ENCODE measurements at regions not wholly inside any gene's neighbourhood (a gene's known extent, or its start where the extent isn't known, plus 50 kb on each side); places are given as distances from the start of the nearest gene placed in this dataset.

DNA sequence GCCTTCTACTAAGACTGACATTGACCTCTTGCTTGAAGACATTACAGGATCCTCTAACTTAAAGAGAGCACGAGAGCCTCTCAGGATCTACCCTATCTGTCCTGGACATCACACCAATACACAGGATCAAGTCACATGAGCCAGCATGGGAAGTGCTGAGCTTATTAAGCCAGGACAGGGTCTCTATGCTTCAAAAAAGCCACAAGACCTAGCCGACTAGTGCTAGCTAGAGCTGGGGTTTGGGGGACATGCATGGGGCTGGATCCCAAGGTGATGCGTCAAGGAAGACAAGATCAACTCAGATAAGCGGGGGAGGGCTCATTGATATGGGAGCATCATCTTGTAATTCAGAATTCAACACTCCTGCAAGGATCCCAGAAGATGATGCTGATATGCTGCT is 167.2 kb upstream of the TAB2 start:
- DNase-seq (ENCODE audit: low spot score) = no peak

DNA sequence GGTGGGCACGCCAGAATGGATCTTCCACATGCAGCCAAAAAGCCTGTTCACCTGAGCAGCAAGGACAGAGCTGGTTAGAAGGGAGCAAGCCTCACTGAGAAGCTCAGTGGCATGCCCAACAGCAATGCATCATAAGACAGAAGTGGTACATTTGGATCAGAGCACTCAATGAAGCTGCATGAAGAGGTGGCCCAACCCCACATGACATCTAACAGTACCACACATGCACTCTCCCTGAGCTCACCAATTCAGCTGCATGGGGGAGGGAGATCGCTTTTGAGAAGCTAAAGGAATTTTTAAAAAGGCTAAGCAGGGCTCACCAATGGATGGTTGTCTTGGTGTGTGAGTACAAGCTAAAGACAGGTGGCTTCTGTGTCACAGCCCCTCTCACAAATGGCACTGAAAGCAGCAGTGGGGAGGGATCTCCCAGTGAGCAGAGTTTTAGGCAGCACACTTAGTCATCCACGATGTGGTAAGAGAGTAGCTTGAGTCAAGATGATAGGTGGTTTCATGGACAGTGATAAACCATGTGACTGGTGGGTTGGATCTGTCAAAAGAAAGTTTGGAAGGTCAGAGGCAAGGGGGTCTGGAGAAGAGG is 166.6 kb upstream of the TAB2 start:
- DNase-seq (ENCODE audit: low spot score) = no peak

DNA sequence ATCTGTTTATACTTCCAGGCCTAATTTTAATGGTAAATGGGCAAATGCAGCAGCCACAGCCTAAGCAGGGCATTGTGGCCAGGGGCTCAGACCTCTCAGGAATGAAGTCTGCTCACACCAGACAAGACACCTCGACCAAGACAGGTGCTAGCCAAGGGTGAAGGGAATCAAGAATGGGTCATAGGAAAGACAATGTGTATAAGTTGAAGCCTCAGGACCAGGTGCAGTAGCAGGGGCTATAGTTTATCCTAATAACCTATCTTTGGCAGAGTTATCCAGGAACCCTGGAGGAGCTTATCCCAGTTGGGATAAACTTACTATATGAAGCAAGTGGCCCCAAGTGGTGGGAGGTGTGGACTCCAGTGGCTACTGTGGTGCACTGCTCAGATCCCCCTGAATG is 165.0 kb upstream of the TAB2 start:
- DNase-seq (ENCODE audit: low spot score) = no peak

DNA sequence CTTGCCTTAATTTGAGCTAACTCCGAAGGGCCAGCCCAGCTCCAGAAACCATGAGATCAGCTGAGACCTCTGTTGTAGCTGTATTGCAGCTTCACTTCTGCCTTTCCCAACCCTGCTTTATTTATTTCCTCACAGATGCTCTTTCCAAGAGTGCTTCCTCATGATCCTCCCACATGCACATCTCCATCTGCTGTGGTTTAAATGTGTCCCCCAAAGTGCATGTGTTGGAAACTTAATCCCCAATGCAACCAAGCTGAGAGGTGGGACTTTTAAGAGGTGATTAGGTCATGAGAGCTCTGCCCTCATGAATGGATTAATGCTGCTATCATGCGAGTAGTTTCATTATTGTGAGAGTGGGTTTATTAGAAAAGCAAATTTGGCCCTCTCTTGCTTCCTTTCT is 164.4 kb upstream of the TAB2 start:
- no peak for DNase-seq (ENCODE audit: low spot score)

DNA sequence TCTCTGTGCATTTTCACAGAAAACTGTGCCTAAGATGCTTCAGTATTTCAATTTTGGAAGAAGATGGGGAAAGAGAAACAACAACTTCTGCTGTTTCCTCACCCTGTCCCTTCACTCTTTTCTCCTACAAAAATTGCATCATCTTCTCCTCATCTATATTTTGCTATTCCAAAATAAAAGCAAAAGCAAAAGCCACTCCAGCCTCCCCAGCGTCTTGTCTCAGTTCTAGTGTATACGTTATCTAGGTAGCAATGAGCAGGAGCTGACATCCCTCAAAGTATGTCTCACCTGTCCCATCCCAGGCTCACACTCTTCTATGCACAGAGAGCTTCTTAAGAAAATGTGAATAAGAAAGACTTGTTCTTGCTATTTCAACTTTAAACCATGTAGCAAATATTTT is 163.8 kb upstream of the TAB2 start:
- no peak for DNase-seq (ENCODE audit: low spot score)

DNA sequence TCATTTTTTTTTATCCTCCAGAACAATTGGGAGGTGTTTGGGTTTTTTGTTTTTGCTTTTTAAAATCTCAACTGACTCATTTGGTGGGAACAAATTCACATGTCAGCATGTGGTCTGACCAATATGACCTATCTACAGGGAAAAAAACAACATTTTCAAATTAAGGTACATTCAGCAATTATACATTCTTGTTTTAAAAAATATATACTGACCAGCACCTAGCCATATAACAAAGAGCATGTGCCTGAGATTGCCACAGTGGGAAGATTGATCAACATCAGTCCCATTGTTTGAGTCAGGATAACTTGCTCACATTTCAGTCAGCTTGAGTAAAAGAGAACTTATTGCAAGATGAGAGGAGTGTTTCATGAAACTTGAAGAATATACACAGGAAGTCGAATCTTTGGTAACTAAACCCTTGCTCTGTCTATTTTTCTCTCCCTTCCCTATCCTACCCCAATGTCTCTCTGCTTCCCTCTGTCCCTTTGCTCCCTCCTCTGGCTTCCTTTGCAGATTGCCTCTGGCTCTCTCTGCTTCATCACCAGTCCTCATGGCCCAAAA is 163.2 kb upstream of the TAB2 start:
- DNase-seq (ENCODE audit: low spot score) = no peak

DNA sequence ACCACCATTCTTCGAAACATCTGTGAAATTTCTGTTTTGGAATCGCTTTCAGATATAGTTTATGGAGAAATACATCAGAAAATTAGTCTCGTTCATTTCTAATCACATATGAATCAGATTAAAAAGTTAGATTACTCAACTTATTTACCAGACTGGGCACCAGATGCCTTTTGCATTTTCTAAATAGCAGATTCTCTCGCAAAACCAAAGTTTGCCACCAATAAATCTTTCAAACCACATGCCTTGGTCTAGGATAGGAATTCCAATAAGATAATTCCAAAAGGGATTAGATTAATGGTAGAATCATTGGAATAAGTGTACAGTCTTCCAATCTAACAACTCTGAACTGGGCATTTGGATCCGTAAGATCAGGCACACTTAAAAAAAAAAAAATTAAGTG is 160.4 kb upstream of the TAB2 start:
- no peak for DNase-seq (ENCODE audit: low spot score)

DNA sequence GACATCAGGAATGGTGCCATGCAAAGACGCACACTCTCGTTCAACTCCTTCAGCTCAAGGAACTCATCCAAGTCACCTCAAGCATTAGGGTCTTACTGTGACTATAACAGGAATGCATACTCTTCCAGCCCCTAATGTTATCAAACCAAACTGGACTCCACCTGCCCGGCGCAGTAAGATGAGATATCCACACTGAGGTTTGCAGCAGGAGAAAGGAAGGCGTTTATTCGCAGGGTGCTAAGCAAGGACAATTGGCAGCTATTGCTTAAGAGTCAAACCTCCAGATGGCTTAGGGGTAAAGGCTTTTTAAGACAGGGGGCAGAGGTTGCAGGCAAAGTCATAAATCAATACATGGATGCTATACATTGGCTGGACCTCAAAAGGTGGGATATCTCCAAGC is 159.4 kb upstream of the TAB2 start:
- DNase-seq (ENCODE audit: low spot score) = no peak

DNA sequence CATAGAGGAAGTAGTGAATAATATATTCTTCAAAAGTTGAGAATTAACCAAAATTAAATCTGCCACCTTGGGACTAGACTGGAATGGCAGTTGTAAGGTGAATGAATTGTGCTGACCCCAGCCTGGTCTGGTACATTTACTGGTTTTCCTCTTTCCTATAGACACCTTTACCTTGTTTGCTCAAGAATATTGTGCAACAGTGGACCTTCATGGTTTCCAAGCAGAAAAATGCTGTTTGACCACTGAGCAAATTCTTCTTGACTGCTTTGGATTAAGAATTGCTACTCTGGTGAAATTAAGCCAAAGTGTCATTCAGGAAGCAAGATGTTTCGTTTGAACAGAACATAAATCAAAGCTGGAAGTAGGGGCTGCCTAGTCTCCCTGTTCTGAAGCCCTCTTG is 156.6 kb upstream of the TAB2 start:
- DNase-seq (ENCODE audit: low spot score) = peak; percentile 24

DNA sequence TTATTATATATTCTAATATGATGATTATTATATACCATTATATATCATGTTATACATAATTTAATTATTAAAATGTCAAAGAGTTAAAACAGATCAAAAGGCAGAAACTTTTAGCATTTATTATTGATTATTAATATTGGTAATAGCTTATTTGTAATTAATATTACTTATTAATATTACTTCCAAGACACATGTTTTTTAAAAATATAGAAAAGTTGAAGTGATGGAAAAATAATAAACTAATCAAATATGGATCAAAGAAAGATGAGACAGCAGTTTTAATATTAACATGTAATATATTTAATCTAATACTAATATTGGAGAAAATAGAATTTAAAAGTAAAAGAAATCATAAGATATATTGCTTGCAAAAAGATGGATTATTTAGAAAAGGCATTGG is 154.6 kb upstream of the TAB2 start:
- DNase-seq (ENCODE audit: low spot score) = no peak

DNA sequence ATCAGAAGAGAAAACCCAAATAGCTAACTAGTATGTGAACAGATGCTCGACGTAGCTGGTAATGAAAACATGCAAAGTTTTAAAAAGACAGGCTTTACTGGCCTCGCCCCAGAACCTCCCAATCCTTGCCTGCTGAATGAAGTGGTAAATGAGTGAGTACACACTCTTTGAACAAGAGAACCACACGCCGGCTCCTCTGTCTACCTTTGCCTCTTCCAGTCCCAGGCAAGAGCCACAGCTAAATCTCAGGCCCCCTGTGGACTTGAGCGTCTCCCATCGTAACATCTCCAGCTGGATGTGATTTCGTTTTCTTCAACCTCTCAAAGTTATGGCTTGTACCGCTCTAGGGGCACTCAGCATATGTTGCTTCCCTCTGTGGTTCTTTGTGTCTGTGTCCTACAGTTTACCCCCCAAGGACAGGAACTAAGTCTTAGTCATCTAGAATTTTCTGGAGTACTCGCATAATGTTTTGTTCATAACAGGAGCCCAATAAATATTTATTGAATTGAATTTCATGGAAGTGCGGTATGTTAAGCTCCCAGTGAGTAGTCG is 153.2 kb upstream of the TAB2 start:
- no peak for DNase-seq (ENCODE audit: low spot score)

DNA sequence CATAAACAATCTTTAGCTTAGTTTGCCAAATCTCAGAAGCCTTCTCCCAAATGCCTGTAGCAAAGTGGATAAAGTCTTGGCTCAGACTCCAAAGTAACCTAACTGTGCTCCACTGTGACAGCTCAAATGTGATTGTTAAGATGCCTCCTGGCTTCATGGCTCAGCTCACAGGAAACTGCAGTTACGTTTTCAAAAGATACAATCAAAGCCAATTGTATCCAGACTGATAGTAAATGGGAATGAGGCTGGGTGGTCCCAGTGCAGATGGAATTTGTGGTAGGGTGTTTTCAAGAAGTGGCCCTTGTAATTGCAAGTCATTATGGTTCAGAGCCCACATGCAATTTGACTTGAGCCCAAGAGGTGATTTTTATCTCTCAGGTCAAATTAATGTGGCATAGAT is 151.2 kb upstream of the TAB2 start:
- no peak for DNase-seq (ENCODE audit: low spot score)

DNA sequence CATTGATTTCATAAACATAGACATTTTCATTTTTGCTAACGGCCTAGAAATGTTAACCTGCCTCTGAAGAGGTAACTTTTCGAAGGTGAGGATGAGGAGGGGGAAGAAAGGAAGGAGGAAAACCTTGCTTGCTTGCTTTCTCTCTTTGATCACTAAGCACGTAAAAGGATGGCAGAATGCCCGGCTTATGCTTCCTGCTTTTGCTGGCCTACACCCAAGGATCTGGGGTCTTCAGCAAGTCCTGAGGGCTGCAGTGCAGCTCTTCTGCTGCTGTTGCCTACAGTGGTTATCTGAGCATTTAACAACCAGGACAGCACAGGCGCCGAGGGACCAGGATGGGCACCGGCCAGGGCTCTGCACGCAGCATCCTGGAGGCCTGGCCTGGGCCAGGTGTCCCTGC is 150.8 kb upstream of the TAB2 start:
- no peak for DNase-seq (ENCODE audit: low spot score)

DNA sequence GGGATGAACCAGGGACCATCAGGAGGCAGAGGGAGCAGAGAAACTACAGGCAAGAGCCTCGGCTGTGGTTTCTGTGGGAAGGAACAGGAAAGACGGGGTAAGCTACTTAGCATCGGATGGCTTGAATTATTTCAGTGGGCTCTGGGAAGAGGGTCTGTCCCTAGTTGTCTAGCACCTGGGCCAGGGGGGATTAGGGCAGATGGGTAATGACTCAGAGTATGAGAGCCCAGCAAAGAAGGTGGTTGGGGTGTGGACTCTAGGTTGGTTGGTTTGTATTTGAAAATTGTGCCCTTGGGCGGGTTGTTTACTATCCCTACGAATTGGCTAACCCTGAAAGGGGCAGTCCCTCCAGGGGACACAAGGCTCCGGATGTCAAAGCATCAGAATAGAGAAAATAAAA is 148.5 kb upstream of the TAB2 start:
- DNase-seq (ENCODE audit: low spot score) = no peak

DNA sequence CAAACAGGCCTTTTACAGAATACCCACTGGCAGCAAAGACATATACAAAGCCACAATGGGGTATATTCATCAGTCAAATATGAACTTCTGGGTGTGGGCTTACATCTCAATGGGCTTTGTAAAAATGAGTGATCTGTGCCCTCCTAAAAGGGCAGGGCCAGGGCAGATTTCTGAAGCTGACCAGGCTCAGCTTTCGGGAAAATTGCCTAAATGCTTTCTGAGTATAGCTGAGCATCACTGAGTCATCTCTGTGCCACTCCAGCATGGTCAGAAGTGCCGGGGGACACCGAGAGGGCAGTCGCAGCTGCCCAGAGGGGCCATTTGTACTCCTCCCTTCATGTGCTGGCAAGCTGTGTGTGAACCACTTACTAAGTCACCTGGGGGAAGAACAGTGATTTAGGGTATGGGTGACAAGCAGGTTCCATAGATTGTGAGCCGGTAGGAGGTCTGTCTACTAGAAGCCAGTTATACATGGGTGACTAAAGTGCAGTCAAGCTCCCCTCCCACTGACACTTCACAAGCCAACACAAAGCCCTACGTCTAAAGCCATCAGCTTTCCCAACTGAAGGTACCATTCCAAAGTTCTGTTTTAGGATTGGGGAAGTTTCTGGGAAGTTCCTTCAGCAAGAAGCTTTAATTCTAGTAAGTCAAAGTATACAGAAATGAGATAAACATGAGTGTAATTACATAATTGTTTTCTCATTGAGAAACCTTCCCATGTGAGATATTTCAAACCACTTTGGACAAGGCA is 147.6 kb upstream of the TAB2 start:
- peak; percentile 9 for DNase-seq (ENCODE audit: low spot score)

DNA sequence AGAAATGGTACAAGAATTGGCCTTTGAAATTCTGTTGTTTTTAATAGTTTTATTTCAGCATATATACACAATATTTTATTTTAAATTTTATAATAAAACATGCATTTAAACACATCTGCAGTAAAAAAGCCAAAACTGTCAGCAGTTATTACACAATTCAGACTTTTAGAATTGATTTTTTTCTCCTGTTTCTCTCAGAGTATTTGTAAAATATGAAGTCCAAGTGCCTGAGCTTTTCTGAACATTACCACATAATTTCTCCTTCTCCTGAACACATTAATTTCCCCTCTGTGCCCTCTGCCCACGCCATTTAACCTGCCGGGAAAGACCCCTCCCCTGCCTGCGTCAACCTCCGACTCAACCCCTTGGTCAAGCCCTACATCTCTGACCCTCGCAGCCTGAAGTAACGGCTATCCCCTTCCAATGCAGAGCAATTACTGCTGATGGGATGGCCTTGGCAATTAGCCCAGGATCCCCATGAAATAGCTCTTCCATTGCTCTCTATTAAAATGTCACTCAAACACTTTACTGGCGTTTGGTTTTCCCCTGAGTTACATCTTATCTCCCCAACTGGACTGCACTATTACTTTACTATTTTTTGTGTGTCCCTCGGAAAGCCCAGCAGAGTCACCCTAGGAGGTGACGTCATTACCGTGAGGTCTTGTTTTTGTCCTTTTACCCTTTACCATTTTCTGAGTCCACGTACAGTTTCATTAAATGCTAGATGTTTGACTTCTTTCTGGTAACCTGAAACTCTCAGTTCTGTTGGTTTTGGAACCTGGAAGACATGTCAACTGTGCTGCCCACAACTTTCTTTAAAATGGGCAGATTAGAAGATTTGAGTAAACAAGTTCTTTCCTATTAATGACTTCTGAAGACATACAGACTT is 146.7 kb upstream of the TAB2 start:
- peak; percentile 37 for DNase-seq (ENCODE audit: low spot score)

DNA sequence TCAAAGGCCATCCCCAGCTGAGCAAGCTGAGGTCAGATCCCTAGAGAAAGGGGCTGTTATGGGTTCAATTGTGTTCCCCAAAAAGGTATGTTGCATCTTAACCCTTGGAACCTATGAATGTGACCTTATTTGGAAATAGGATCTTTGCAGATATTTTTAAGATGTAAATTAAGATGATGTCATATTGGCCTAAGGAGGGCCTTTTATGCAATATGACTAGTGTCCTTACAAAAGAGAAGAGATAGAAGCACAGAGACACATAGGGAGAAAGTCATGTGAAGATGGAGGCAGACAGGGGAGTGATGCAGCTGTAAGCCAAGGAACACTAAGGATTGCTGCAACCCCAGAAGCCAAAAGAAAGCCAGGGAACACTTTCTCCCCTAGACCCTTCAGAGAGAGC is 144.3 kb upstream of the TAB2 start:
- no peak for DNase-seq (ENCODE audit: low spot score)

DNA sequence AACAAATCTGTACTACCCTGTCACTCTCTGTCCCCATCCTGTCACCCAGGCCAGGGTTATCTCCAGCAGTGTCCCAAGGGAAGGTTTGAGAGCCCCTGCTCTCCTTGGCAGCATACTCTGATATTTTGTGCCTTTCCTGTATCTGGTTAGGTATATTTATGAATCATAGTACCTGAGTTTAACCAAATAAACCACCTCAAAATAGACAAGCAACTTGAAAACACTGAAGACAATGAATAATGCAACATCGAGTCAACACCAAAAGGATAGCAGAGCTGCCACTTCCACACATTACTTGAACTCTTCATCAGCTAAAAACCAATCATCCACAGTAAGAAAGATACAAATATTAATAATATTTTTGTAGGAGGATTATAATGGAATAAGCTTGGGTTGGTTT is 142.6 kb upstream of the TAB2 start:
- no peak for DNase-seq (ENCODE audit: low spot score)

DNA sequence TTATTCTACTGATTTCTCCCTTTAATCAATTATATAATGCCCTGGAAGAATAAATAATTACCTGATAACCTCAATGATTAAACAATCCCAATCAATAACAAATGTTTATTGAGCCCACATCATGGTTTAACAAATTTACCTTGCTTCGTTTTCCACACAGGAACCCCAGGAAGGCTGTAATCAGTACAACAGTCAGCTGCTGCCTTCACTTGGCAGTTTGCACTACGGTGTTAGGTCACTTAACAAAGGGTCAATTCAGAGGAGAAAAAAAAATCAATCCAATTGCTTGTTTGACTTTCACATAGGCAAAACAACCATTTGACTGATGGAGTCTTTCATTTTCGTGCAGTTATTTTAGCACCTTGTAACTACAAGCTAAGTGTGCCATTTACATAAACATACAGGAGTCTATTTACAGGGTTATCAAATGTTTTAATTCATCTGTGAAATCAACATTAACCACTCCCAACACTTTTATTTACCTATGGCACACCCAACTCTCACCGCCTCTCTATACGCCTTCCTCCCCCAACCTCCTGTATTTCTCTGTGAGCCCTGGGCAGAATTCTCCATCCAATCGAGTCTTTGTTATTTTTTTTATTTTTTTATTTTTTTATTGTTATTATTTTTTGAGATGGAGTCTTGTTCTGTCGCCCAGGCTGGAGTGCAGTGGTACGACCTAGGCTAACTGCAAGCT is 140.4 kb upstream of the TAB2 start:
- peak; percentile 39 for DNase-seq (ENCODE audit: low spot score)

DNA sequence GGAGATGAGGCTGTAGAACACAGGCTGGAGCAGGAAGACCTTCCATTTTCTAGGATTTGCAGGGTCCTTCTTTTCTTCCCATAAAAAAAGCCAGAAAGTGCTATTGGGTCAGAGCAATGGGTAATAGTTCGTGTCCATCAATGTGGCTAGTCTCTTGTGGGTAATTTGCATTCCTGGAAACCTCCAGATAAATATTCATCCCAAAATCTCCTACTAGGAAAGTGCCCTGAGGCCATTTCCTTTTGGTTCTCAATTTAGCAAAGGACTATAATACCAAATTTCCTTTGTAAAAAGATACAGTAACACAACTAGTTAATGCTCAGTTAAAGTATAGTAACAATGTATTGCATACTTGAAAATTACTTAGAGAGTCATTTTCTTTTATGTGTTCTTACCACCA is 138.1 kb upstream of the TAB2 start:
- no peak for DNase-seq (ENCODE audit: low spot score)

DNA sequence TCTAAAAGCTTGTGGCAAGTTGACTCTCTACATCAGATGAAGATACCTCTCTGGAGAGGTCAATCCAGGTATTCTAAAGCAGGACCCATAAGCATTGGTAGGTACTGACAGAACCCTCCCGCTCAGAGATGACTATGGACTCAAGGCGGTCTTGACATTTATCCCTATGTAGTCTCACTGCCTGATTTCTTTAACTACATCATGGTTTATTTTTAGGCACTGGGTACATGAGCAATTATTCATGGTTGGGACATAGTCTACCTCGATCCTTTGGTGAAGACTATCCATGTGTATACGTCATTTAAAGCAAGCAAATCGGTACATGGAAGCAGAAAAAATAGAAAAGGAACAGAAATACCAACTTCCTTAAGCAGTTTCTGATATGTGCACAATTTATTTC is 136.2 kb upstream of the TAB2 start:
- no peak for DNase-seq (ENCODE audit: low spot score)

DNA sequence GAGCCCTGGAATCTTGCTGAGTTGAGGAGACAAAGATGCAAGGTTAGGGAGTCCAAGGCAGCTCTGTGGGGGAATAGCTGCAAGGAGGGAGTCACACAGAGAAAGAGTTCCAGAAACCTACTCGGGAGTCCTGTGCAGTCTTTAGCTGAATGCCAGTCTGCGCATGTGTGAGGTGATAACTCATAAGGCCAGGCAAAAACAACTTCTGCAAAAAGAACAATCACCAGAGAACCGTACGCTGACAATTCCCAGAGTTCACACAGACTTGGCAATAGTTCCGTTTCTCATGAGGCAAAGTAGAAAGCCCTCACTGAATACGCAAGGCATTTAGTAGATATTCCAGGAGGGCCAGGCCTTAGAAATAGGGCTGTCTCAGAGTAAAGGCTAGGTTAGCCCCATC is 135.2 kb upstream of the TAB2 start:
- no peak for DNase-seq (ENCODE audit: low spot score)

Data from HuH-7 (cell line).